ENCODE measurements at regions not wholly inside any gene's neighbourhood (a gene's known extent, or its start where the extent isn't known, plus 50 kb on each side); places are given as distances from the start of the nearest gene placed in this dataset.
A peak's percentile ranks its signal among the peaks of the same experiment; 100 is the strongest.
"Not testable (repeated sequence)": the region's sequence is repeated elsewhere in the genome, so short reads cannot be mapped to it uniquely, and the experiment has no call there.

DNA sequence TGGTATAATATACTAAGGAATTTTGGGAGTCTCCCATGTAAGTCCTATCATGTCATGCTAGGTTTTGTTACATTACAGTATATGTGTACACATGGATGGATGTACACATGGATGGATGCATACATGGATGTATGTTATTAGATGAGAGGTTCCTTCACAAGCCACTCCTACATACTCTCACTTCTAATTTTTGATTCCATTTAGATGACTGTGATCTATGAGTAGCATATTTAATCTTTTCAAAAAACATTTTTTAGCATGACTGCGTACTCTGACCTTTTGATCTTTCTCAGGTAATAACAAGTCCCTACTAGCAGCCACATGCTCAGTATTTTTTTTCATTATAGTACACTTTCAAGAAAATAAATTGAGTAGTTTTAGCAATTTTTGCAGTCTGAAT, 441.8 kb downstream of the SLITRK1 start:
- Histone ChIP-seq H3K4me3 (no peak overlapping the region), H3K9me3 (replicated peaks) (no peaks in the 10 kb centered on the region), H3K27ac (no peak overlapping the region), H3K4me1 (no peaks in the 10 kb centered on the region), H3K27me3 (no peaks in the 10 kb centered on the region), H3K36me3 (no peaks in the 10 kb centered on the region)
- DNase-seq = no peak

DNA sequence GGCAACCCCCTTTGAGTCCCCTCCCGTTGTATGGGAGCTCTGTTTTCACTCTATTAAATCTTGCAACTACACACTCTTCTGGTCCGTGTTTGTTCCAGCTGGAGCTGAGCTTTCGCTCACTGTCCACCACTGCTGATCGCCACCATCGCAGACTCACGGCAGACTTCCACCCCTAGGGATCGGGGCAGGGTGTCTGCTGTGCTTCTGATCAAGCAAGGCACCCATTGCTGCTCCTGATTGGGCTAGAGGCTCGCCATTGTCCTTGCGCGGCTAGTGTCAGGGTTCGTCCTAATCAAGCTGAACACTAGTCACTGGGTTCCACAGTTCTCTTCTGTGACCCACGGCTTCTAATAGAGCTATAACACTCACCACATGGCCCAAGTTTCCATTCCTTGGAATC, 442.8 kb downstream of the SLITRK1 start:
- not testable (repeated sequence) for DNase-seq; H3K9me3 ChIP-seq (replicated peaks); H3K36me3 ChIP-seq; H3K4me3 ChIP-seq; H3K4me1 ChIP-seq; H3K27ac ChIP-seq; H3K27me3 ChIP-seq

DNA sequence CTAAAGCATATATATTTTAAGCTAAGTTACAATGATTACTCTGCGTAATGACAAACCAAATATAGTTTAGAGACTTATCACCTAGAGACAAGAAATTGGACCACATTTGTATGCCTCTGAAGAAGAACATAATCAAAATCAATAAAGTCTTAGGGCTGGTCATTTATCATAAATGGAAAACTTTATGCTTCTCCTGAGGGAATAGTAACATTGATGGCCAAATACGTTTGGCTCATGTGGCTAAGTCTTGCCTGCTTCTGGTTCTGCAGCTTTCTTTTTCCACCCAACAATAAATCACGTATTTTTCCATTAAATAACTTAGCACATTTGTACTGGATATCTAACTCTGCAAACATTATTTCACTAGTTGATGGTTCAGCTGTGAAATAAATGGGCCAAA, 458.4 kb downstream of the SLITRK1 start:
- Histone ChIP-seq H3K4me1 (no peaks in the 10 kb centered on the region), H3K36me3 (no peaks in the 10 kb centered on the region), H3K27me3 (no peaks in the 10 kb centered on the region), H3K27ac (no peak overlapping the region), H3K4me3 (no peak overlapping the region), H3K9me3 (replicated peaks) (no peaks in the 10 kb centered on the region)
- DNase-seq = no peak

DNA sequence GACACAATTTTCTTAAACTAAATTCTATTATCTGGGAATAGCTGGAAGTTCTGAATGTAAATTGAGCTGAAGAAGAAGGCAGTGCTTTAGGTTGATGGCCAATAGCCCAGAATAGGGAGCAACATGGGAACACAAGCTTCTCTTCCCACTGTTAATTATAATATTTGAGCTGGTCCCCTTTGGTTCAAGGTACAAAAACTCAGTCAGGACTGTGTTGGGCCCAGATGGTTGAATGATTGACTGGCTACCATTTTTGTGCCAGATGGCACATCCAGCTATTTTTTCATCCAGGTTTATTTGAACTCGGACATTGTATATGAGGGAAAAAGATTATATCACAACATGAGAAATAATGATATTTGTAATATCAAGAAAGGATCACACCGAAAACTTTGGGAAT, 458.9 kb downstream of the SLITRK1 start:
- DNase-seq = no peak
- Histone ChIP-seq H3K27me3 (no peaks in the 10 kb centered on the region), H3K36me3 (no peaks in the 10 kb centered on the region), H3K9me3 (replicated peaks) (no peaks in the 10 kb centered on the region), H3K4me1 (no peaks in the 10 kb centered on the region), H3K27ac (no peak overlapping the region), H3K4me3 (no peak overlapping the region)

DNA sequence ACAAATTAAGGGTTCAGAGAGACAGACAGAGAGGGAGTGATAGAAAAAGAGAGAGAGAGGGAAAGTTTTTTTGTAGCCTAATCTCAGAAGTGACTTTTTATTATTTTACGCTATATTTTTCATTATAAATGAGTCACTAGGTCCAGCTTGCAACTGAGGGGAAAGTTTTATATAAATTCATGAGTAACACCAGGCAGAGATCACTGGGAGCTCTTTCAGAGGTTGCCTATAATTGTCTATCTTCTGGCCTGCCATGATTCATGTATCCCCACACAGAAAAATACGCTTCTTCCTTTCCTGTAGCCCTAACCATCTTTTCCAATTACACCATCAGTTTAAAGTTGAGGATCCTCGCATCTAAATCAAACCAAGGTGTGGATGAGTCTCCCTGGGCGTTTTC, 467.9 kb downstream of the SLITRK1 start:
- H3K27me3 ChIP-seq = no peaks in the 10 kb centered on the region
- H3K4me3 ChIP-seq = no peak overlapping the region
- no peaks in the 10 kb centered on the region for H3K36me3 ChIP-seq
- H3K9me3 ChIP-seq (replicated peaks) = no peaks in the 10 kb centered on the region
- H3K4me1 ChIP-seq = no peaks in the 10 kb centered on the region
- H3K27ac ChIP-seq = no peak overlapping the region
- no peak for DNase-seq

DNA sequence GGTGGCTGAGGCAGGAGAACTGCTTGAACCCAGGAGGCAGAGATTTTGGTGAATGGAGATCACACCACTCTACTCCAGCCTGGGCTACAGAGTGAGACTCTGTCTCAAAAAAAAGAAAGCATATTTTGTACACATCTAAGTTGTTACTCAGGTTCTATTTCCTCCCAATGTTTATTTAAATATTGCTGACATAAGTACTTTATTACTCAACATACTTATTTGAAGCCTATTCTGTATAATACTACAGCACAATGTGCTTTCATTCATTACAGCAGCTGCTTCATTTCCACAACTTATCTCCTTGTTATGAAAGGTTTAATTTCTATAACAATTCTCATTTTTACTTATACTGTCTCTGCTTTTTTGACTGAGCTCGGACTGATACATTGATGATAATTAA, 495.7 kb downstream of the SLITRK1 start:
- no peaks in the 10 kb centered on the region for H3K36me3 ChIP-seq
- H3K9me3 ChIP-seq (replicated peaks) = no peaks in the 10 kb centered on the region
- H3K4me3 ChIP-seq = no peak overlapping the region
- no peaks in the 10 kb centered on the region for H3K27me3 ChIP-seq
- DNase-seq = no peak
- no peaks in the 10 kb centered on the region for H3K4me1 ChIP-seq
- H3K27ac ChIP-seq = no peak overlapping the region

DNA sequence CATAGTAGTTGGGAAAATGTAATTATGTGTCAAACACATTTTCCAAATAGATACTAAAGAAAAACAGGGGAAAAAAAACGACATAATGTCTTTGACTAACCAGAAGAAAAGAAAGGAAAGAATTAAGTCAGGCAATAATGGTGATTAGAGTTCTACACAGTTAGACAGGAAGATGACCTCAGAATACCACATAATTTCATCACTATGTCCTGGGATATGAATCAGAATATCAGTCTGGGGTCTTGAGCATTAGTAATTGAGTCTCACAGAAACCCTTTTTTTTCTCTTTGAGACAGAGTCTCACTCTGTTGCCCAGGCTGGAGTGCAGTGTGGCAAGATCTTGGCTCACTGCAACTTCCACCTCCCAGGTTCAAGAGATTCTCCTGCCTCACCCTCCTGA, 503.4 kb downstream of the SLITRK1 start:
- Histone ChIP-seq H3K9me3 (replicated peaks) (no peaks in the 10 kb centered on the region), H3K36me3 (no peaks in the 10 kb centered on the region), H3K4me3 (no peak overlapping the region), H3K4me1 (no peaks in the 10 kb centered on the region), H3K27me3 (no peaks in the 10 kb centered on the region), H3K27ac (no peak overlapping the region)
- DNase-seq = no peak

DNA sequence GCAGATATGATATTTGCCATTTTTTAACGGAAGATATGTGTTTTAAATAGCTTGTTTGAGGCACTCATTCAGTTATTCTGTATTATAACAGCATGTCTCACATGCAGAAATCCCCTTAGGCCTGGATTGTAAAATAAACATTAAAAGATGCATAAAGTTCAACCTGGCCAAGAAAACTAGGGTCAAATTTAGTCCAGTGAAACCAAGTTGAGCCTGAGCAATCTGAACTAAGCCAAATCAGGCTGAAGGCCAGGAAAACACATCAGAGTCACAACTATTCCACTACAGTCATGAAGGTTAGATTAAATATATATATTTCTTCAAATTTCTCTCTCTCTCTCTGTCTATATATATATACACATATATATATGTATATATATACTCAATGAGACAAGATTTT, 504.8 kb downstream of the SLITRK1 start:
- Histone ChIP-seq H3K27me3 (no peaks in the 10 kb centered on the region), H3K36me3 (no peaks in the 10 kb centered on the region), H3K27ac (no peak overlapping the region), H3K4me3 (no peak overlapping the region), H3K9me3 (replicated peaks) (no peaks in the 10 kb centered on the region), H3K4me1 (no peaks in the 10 kb centered on the region)
- DNase-seq = no peak

DNA sequence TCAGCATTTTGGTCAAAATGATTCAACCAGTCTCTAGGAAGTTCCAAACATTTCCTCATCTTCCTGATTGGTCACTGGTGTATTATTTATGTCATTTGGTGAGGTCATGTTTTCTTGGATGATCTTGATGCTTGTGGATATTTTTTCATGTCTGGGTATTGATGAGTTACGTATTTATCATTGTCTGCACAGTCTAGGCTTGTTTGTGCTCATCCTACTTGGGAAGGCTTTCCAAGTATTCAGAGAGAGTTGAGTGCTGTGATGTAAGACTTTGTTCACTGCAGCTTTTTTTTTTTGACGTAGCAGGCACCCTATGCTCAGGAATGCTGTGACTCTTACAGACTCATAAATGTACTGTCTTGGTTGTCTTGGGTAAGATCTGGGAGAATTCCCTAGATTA, 509.5 kb downstream of the SLITRK1 start:
- no peaks in the 10 kb centered on the region for H3K4me1 ChIP-seq
- H3K4me3 ChIP-seq = no peak overlapping the region
- no peaks in the 10 kb centered on the region for H3K9me3 ChIP-seq (replicated peaks)
- no peaks in the 10 kb centered on the region for H3K27me3 ChIP-seq
- H3K27ac ChIP-seq = no peak overlapping the region
- H3K36me3 ChIP-seq = no peaks in the 10 kb centered on the region
- no peak for DNase-seq

DNA sequence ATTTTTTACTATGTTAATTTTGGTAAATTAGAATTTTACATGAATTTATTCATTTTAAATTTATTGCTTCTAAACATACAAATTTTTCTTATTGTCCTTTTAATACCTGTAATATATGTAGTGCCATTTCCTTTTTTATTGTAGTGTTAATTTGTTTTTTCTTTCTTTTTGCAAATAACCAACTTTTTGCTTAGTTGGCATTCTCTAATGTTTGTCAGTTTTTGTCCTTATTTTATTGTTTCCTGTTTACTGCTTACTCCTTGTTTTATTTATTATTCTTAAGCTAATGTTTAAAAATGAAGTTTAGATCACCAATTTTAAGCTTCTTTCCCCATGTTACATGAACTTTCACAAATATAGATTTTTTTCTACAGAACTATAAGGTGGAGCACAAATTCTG, 516.6 kb downstream of the SLITRK1 start:
- Histone ChIP-seq H3K36me3 (no peaks in the 10 kb centered on the region), H3K4me1 (no peaks in the 10 kb centered on the region), H3K9me3 (replicated peaks) (no peaks in the 10 kb centered on the region), H3K4me3 (no peak overlapping the region), H3K27me3 (no peaks in the 10 kb centered on the region), H3K27ac (no peak overlapping the region)
- DNase-seq = no peak

DNA sequence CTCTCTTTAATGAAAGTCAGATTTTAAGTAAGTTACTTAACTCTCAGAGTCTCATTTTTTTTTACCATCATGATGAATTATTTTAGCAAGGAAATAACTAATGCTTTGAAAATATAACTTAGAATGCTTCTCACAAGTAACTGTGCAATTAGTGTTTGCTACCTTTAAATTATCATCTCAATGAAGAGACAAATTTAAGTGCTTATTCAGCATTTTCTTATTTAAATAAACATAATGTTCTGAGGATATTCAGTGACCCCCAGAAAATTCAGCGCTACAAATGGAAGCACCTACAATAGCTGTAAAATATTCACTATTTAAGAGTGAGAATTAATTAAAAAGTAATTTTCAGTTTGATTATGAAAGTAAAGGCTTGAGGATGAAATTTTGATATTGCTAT, 527.2 kb downstream of the SLITRK1 start:
- Histone ChIP-seq H3K4me3 (no peak overlapping the region), H3K27ac (no peak overlapping the region), H3K4me1 (no peaks in the 10 kb centered on the region), H3K9me3 (replicated peaks) (no peaks in the 10 kb centered on the region), H3K27me3 (no peaks in the 10 kb centered on the region), H3K36me3 (no peaks in the 10 kb centered on the region)
- DNase-seq = no peak

DNA sequence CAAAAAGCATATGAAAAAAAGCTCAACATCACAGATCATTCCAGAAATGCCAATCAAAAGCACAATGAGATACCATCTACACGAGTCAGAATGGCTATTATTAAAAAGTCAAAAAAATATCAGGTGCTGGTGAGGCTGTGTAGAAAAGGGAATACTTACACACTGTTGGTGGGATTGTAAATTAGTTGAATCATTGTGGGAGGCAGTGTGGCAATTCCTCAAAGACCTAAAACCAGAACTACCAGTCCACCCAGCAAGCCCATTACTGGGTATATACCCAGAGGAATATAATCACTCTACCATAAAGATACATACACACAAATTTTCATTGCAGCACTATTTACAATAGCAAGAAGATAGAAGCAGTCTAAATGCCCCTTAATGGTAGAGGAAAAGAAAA, 529.9 kb downstream of the SLITRK1 start:
- Histone ChIP-seq H3K4me1 (no peaks in the 10 kb centered on the region), H3K27ac (no peak overlapping the region), H3K27me3 (no peaks in the 10 kb centered on the region), H3K36me3 (no peaks in the 10 kb centered on the region), H3K4me3 (no peak overlapping the region), H3K9me3 (replicated peaks) (no peaks in the 10 kb centered on the region)
- DNase-seq = no peak

DNA sequence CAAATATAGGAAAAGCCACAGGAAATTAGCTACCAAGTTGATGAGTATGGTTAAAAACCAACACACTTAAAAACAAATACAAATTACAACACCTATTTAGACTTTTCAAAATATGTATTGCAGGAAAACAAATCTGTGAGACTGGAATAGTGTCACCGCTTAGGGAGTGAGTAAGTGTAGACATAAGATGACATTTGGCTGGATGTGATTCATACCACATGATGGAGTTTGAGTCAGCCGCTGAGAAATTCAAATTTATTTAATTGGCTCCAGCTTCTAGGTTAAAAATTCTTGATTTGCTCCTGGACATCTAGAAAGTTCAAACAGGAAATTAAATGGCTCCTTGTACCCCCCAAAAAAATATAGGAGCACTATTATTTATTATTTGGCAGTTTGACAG, 531.7 kb downstream of the SLITRK1 start:
- H3K27me3 ChIP-seq = no peaks in the 10 kb centered on the region
- no peaks in the 10 kb centered on the region for H3K4me1 ChIP-seq
- DNase-seq = no peak
- H3K4me3 ChIP-seq = no peak overlapping the region
- H3K9me3 ChIP-seq (replicated peaks) = no peaks in the 10 kb centered on the region
- no peak overlapping the region for H3K27ac ChIP-seq
- H3K36me3 ChIP-seq = no peaks in the 10 kb centered on the region

DNA sequence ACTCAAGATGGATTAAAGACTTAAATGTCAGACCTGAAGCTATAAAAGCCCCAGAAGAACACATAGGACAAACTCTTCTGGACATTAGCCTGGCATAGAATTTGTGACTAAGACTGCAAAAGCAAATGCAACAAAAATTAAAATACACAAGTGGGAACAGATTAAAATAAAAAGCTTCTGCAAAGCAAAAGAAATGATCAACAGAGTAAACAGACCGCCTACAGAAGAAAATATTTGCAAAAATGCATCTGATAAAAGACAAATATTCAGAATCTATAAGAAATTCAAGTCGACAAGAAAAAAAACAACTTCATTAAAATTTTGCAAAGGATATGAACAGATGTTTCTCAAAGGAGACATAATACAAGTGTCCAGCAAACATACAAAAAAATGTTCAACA, 537.8 kb downstream of the SLITRK1 start:
- Histone ChIP-seq H3K27me3 (no peaks in the 10 kb centered on the region), H3K27ac (no peak overlapping the region), H3K36me3 (no peaks in the 10 kb centered on the region), H3K4me1 (no peaks in the 10 kb centered on the region), H3K4me3 (no peak overlapping the region), H3K9me3 (replicated peaks) (no peaks in the 10 kb centered on the region)
- DNase-seq = no peak

DNA sequence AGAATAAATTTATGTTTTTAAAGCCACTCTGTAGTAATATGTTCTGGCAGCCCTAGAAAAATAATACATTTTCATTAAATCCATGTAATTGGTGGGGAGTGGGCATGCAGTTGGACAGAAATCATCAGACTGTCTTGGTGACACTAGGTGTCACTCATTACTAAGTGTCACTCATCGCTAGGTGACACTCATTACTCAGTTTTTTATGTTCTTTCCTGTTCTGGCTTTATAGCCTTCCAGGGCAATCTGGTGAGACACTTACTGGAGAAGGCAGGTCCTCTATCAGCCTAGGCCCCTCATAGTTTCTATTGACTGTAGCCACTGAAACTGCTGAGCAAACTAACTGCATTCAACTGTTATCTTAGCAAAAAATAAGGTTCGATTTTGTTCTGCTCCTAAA, 542.1 kb downstream of the SLITRK1 start:
- H3K9me3 ChIP-seq (replicated peaks) = no peaks in the 10 kb centered on the region; the same call in 1 of the 2 replicates
- no peak for DNase-seq
- no peaks in the 10 kb centered on the region for H3K36me3 ChIP-seq
- peaks cover 10% of the 10 kb centered on the region; the same call in 1 of the 2 replicates for H3K4me1 ChIP-seq
- no peak overlapping the region for H3K27ac ChIP-seq
- H3K4me3 ChIP-seq = no peak overlapping the region
- H3K27me3 ChIP-seq = no peaks in the 10 kb centered on the region

DNA sequence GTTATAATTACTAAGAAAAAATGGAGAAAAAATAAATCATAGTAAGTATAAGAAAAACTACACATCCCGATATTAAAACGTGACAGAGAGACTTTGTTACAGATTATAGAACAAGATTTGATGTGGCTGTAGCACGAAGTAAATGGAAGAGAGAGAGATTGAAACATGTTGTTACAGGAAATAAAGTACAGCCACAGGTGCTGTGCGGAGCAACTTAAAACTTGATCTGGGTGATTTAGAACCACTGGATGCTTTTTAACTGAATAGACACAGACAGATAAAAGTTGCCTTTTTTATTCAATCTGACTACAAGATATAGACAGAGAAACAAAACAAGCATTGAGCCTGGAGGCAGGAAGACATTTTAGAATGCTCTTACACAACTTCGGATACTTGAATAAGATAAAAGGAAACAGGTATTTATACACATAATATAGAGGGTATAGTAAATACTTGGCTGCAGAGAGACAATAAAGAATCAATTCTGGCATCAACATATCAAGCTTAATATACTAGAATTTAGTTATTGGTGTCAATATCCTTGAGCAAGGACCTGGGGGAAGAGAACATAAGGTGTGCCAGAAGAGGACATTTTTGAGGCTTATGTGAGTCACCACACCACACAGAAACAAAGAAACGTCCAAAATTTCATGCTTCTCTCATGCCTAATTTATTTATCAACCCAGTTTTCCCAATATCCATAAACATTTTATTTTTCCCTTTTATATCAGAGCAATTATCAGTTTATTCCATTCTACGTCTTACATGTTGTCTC, 548.5 kb downstream of the SLITRK1 start:
- peak; percentile 16 to 66 for DNase-seq
- peak overlapping the region; percentile 28 for H3K4me3 ChIP-seq
- H3K9me3 ChIP-seq (replicated peaks) = no peaks in the 10 kb centered on the region; the same call in 1 of the 2 replicates
- H3K27me3 ChIP-seq = no peaks in the 10 kb centered on the region
- H3K36me3 ChIP-seq = no peaks in the 10 kb centered on the region
- peak overlapping the region; percentile 68 for H3K27ac ChIP-seq
- H3K4me1 ChIP-seq = peaks cover 21% of the 10 kb centered on the region
